ENCODE measurements at regions not wholly inside any gene's neighbourhood (a gene's known extent, or its start where the extent isn't known, plus 50 kb on each side); places are given as distances from the start of the nearest gene placed in this dataset.

DNA sequence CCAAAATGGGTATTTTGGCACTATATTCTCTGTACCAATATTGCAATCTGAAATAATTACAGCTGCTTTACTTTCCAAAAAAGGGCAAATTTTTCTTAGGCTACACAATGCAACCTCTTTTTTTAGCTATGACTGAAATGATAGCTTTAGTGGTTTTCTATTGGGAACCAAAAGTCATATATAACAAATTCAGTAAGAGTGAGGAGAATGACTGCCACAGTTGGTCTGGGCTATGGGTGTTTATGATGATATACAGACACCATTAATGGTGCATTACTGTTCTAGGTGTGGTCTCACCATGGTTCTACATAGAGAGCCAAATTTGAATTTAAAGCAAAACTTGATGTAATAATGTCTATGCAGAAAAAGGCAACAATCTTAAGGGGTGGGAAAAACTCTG is 72.3 kb upstream of the PTBP2 start:
- no peak overlapping the region for H3K23ac ChIP-seq (ENCODE audit: insufficient read length)
- ChIA-PET CTCF (ENCODE audit: partially characterized antibody) (interaction anchor here (1.4 kb wide), 1 partner anchor 52 kb away, joined by 3 read pairs; no protein-coding TSS in a partner anchor), POLR2A (ENCODE audit: partially characterized antibody) (no interaction called here)
- H2AK5ac ChIP-seq (ENCODE audit: low read depth, low read length) = no peak overlapping the region
- H3K23me2 ChIP-seq (ENCODE audit: low read depth, low read length) = no peaks in the 10 kb centered on the region
- H4K8ac ChIP-seq (ENCODE audit: extremely low read depth, insufficient read depth, low read length) = no peak overlapping the region
- FAIRE-seq (no peak), DNase-seq (ENCODE audit: low read depth in 1 of 2, low spot score in 2 of 2) (no peak)
- H2BK120ac ChIP-seq (replicated peaks; ENCODE audit: low read depth, low read length) = no peak overlapping the region
- H2BK12ac ChIP-seq (ENCODE audit: low read depth, low read length) = no peak overlapping the region
- no peak overlapping the region for H3K18ac ChIP-seq (ENCODE audit: extremely low read depth, low read length)
- no peak overlapping the region for H2AFZ ChIP-seq (ENCODE audit: low read length)
- H3K56ac ChIP-seq (replicated peaks; ENCODE audit: insufficient read length, low read depth, low read length) = no peak overlapping the region
- no peak overlapping the region for H3K4me2 ChIP-seq (ENCODE audit: insufficient read depth in 1 of 2, low read depth in 2 of 2, low read length in 2 of 2)
- no peaks in the 10 kb centered on the region for H3K79me1 ChIP-seq (ENCODE audit: low read depth, low read length)
- H3K27ac ChIP-seq (ENCODE audit: low read depth, low read length) = no peak overlapping the region
- no peaks in the 10 kb centered on the region for H3K27me3 ChIP-seq (replicated peaks in 1 of 4; ENCODE audit: control insufficient read depth in 3 of 4, extremely low read depth in 1 of 4, insufficient read depth in 3 of 4, low read length in 3 of 4)
- H2BK15ac ChIP-seq (ENCODE audit: low read length) = no peak overlapping the region
- H2BK5ac ChIP-seq (ENCODE audit: low read depth, low read length) = no peak overlapping the region
- no peak overlapping the region for H4K91ac ChIP-seq (replicated peaks; ENCODE audit: insufficient read length, low read length)
- peaks cover 8 to 9% of the 10 kb centered on the region in 2 experiments; a peak in 3 of 4 replicates for H3K9me3 ChIP-seq (ENCODE audit: insufficient read depth in 2 of 2, low read depth in 1 of 2, low read length in 1 of 2)
- no peak overlapping the region for H3K4me3 ChIP-seq (ENCODE audit: extremely low read depth in 1 of 4, insufficient read depth in 2 of 4, low read depth in 3 of 4, low read length in 4 of 4)
- H3K79me2 ChIP-seq (ENCODE audit: control insufficient read depth in 1 of 2, insufficient read depth in 2 of 2, low read length in 2 of 2) = no peaks in the 10 kb centered on the region
- H3K9ac ChIP-seq (replicated peaks in 1 of 4; ENCODE audit: extremely low read depth in 1 of 4, low read depth in 3 of 4, low read length in 3 of 4) = no peak overlapping the region
- H3K14ac ChIP-seq (ENCODE audit: insufficient read length) = no peak overlapping the region
- no peaks in the 10 kb centered on the region for H3K36me3 ChIP-seq (ENCODE audit: control insufficient read depth in 2 of 4, insufficient read depth in 4 of 4, low read length in 3 of 4)
- no peaks in the 10 kb centered on the region for H3K4me1 ChIP-seq (replicated peaks in 1 of 4; ENCODE audit: control insufficient read depth in 3 of 4, insufficient read depth in 4 of 4, low read length in 3 of 4)
- H4K20me1 ChIP-seq (replicated peaks in 1 of 2; ENCODE audit: control insufficient read depth in 1 of 2, insufficient read depth in 2 of 2, low read length in 2 of 2) = no peaks in the 10 kb centered on the region
- no peak overlapping the region for H2BK20ac ChIP-seq (ENCODE audit: low read length)
- no peak overlapping the region for H4K5ac ChIP-seq (ENCODE audit: insufficient read length, low read depth, low read length)
- no peak overlapping the region for H3K4ac ChIP-seq (replicated peaks; ENCODE audit: insufficient read length, low read depth, low read length)
- TF ChIP-seq CREB1 (IDR thresholded peaks at IDR 0.05) (no peak), NRF1 (IDR thresholded peaks at IDR 0.05; ENCODE audit: low read depth, low read length) (no peak), EZH2 (IDR thresholded peaks at IDR 0.05; ENCODE audit: low read depth, low read length, severe bottlenecking) (no peak), ATF3 (IDR thresholded peaks at IDR 0.05; ENCODE audit: insufficient read depth, low read depth, low read length) (no peak), CHD1 (IDR thresholded peaks at IDR 0.05; ENCODE audit: low read depth, low read length) (no peak), SIRT6 (IDR thresholded peaks at IDR 0.05; ENCODE audit: low read length) (no peak), SRF (IDR thresholded peaks at IDR 0.05; ENCODE audit: low read depth, low read length) (no peak)
- TF ChIP-seq, protein P1, sequence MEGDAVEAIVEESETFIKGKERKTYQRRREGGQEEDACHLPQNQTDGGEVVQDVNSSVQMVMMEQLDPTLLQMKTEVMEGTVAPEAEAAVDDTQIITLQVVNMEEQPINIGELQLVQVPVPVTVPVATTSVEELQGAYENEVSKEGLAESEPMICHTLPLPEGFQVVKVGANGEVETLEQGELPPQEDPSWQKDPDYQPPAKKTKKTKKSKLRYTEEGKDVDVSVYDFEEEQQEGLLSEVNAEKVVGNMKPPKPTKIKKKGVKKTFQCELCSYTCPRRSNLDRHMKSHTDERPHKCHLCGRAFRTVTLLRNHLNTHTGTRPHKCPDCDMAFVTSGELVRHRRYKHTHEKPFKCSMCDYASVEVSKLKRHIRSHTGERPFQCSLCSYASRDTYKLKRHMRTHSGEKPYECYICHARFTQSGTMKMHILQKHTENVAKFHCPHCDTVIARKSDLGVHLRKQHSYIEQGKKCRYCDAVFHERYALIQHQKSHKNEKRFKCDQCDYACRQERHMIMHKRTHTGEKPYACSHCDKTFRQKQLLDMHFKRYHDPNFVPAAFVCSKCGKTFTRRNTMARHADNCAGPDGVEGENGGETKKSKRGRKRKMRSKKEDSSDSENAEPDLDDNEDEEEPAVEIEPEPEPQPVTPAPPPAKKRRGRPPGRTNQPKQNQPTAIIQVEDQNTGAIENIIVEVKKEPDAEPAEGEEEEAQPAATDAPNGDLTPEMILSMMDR (IDR thresholded peaks at IDR 0.05; ENCODE audit: control extremely low read depth in 1 of 3, insufficient read depth in 1 of 3, low read depth in 1 of 3, low read length in 3 of 3) = no peak
- TF ChIP-seq, protein P2, sequence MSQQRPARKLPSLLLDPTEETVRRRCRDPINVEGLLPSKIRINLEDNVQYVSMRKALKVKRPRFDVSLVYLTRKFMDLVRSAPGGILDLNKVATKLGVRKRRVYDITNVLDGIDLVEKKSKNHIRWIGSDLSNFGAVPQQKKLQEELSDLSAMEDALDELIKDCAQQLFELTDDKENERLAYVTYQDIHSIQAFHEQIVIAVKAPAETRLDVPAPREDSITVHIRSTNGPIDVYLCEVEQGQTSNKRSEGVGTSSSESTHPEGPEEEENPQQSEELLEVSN (IDR thresholded peaks at IDR 0.05) = no peak

All from H1 (cell line).